Activated CD4-positive, alpha-beta T cell treated with anti-CD3 and anti-CD28 coated beads for 24 hours (primary cell): ENCODE measurements at regions not wholly inside any gene's neighbourhood (a gene's known extent, or its start where the extent isn't known, plus 50 kb on each side); places are given as distances from the start of the nearest gene placed in this dataset.
"Not testable (repeated sequence)": the region's sequence is repeated elsewhere in the genome, so short reads cannot be mapped to it uniquely, and the experiment has no call there.

Experiments used
- DNase-seq, 2 donors: peaks; one replicate each; pipeline ENCODE4 v3.0.0-alpha.2; 2020; ENCODE audit warnings: low read depth in 2 of 2

DNA sequence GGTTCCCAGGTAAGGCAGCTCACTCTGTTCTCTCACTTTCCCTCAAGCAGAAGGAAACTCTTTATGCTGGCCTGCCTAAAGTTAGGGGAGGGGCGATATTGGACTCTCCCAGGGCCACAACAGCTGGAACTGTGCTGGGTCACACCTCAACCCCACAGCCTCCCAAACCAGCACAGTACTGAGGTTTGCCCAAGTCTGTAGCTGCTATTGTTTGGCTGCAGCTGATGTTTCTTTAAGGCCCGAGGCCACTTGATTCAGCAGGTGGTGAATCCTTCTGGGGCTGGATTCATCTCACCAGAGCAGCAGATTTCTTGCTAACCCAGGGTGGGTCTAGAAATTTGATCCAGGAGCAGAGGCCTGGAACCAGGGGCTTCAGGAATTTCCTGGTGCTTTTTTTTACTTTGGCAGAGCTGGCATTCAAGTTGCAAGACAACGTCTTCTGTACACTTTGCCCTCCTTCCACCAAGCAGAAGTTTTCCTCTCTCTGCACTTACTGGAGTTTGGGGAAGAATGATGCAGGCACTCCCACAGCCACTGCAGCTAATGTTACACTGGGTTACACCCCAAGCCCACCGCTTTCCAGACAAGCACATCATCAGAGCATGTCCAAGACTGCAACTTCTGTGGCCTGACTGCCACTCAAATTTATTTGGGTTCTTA, 544.7 kb upstream of the NDST4 start:
- no peak for DNase-seq

DNA sequence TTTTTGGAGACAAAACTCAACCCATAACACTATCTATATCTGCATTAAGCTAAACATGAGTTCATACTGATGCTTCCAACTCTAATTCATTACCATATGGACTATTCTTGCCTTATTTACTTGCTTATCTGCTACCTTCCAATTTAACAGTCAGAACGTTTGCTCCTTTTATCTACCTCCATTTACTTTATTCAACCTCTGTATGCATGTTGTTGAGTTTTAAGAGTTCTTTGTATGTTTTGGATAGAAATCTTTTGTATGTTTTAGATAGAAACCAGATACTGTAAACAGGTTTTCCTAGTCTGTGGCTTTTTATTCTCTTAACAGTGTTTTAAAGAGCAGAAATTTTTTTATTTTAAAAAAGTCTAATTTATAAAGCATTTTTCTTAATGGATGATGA, 542.2 kb upstream of the NDST4 start:
- no peak for DNase-seq

DNA sequence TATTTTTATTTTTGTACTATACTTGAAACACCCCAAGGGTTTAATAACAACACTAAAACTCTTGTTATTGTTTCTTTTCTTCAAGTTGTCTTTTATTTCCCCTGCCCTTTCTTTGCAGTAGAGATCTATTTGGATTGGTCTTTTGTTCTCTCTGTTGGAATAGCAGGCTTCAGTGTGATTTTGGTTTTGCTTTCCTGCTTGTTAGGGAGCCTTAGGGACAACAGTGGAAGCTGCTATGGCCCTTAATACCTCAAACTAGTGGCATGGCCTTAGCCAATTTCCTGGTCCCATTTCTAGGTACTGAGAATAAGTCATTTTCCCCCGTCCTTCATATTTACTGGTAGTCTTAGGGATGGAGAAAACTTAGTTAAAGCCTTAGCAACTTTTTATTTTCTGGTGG, 535.4 kb upstream of the NDST4 start:
- no peak for DNase-seq

DNA sequence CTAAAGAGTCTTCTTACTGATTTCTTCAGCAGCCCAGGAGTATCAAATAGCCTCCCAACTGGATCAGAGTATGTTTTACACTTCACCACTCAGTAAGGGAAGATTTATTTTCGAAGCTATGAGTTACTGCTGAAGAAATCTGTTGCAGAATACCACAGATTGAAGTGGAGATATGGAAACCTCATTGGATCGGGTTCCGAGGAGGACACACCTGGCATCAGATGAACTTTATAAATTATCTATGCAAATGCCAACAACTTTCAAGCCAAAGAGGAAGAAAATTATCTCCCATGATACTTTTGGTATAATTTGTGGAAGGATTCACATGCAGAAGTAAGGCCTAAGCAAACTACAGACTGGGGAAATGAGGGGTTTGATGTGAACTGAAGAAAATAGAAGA, 515.9 kb upstream of the NDST4 start:
- DNase-seq = no peak

GRCh38 chr4:115609631-115610030, 496.2 kb upstream of the NDST4 start:
- DNase-seq = no peak

DNA sequence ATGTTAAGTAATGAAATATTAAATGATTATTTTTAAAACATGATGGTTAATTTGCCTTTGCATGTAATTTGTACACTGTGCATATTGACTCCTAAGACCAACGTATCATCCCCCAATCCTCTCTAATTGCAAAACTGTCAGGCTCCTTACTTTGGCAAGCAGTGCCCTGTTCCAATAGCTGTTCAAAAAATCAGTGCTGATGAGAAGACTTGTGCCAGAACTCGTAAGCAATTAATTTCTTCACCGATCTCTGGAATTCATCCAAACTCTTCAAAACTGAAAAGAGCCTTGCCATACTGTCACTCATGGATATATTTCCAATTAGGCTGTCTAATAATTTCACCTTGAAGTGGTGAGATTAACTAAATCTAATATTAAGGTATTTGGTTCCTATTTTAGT, 493.9 kb upstream of the NDST4 start:
- DNase-seq = no peak

DNA sequence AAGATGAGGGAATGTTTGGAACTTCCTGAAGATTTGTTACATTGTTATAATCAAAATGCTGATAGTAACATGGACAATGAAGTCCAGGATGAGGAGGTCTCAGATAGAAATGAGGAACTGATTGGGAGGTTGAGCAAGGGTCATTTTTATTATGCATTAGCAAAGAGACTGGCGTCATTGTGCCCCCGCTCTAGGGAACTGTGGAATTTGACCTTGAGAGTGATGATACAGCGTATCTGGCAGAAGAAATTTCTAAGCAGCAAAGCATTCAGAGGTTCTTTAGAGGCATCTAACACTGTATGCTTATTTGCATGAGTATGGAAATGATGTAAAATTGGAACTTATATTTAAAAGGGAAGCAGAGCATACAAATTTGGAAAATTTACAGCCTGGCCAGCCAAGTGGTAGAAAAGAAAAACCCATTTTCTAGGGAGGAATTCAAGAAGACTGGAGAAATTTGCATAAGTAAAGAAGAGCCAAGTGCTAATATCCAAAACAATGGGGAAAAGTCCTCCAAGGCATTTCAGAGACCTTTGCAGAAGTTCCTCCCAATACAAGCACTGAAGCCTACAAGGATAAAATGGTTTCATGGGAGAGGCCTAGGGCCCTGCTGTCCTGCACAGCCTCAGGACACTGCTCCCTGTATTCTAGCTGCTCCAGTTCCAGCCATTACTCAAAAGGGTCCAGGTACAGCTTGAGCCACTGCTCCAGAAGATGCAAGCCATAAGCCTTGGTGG, 483.0 kb upstream of the NDST4 start:
- no peak for DNase-seq

DNA sequence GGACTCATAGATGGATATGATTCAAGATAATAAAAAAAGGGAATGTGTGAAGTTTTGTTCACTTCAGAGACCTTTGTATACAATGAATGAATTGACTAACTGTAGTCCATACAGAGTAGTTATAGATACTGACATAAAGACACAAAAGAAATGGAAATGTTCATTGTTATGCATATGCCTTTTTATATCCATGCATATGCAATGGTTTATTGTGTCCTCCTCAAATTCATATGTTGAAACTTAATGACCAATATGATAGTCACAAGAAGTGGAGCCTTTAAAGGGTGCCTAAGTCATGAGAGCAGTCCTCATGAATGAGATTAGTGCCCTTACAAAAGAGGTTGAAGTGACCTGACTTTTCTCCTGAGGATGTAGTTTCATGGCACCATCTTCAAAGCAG, 467.5 kb upstream of the NDST4 start:
- DNase-seq = no peak

DNA sequence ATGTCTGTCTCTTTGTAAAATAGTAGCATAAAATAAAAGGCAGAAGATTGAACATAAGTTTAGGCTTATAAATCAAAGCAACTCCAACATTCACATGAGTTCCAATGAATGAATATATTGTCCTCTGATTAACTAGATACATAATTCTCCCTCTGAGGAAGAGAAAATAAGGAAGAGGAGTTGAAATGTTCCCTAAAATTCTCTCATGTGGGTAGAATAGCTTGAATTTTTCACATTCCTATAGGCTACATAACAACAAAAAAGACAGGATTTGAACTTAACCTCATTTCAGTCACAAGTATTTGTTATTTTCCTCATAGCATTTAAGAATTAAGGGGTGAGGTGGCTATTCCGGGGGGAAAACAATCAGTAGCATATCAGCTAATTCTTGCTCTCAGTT, 462.4 kb upstream of the NDST4 start:
- no peak for DNase-seq

- no peak for DNase-seq
Observed at GRCh38 chr4:115562506-115562905, 449.1 kb upstream of the NDST4 start.

DNA sequence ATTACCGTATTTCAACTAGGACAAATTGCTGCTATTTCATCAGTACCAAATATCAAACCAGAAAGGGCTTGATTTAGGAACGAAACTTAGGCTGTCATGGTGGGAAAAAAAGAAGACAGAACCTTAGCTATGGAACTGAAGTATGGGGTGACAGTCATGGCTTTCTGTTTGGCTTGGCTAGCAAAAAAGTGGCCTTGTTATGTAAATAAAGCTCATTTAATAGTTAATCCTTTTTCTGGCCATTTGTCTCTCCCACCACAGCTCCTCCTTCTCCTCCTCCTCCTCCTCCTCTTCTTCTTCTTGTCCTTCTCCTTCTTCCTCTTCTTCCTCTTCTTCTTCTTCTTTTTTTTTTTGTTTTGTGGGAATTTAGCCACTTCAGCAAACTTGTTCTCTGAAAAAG, 434.7 kb upstream of the NDST4 start:
- DNase-seq = no peak

GRCh38 chr4:115537387-115537786, 424.0 kb upstream of the NDST4 start:
- DNase-seq = no peak

GRCh38 chr4:115529126-115529525, 415.7 kb upstream of the NDST4 start:
- no peak for DNase-seq

- not testable (repeated sequence) for DNase-seq
Observed at GRCh38 chr4:115519476-115519875, 406.1 kb upstream of the NDST4 start.

- no peak for DNase-seq
Observed at GRCh38 chr4:115515772-115516171, 402.4 kb upstream of the NDST4 start.

GRCh38 chr4:115515366-115515765, 401.9 kb upstream of the NDST4 start:
- no peak for DNase-seq

GRCh38 chr4:115514675-115515074, 401.3 kb upstream of the NDST4 start:
- DNase-seq = no peak

- DNase-seq = no peak
Observed at GRCh38 chr4:115505326-115505725, 391.9 kb upstream of the NDST4 start.

DNA sequence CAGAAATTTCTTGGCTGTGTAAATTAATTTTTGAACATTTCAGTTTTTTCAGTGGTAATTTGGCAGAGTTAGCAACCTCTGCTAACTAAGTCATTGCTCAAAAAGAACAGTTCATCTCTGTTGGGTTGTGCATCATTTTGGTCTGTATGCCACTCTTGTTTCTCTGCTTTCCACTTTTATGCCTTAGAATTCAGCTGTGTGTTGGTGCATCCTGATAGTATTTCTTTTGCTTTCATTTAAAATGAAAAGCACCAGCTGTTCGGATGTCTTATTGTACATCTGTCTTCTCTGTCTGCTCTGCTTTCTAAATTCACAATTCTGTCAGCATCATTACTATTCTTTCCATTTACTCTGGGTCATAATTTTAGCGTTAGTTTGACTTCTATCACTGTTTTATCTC, 388.2 kb upstream of the NDST4 start:
- DNase-seq = no peak

DNA sequence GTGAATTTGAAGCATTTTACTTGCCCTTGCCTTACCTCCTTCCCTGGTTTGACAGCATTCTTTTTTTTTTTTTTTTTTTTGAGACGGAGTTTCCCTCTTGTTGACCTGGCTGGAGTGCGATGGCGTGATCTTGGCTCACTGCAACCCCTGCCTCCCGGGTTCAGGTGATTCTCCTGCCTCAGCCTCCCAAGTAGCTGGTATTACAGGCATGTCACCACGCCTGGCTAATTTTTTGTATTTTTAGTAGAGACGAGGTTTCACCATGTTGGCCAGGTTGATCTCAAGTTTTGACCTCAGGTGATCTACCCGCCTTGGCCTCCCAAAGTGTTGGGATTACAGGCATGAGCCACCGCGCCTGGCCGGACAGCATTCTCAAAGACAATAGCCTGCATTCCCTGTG, 380.4 kb upstream of the NDST4 start:
- not testable (repeated sequence) for DNase-seq

DNA sequence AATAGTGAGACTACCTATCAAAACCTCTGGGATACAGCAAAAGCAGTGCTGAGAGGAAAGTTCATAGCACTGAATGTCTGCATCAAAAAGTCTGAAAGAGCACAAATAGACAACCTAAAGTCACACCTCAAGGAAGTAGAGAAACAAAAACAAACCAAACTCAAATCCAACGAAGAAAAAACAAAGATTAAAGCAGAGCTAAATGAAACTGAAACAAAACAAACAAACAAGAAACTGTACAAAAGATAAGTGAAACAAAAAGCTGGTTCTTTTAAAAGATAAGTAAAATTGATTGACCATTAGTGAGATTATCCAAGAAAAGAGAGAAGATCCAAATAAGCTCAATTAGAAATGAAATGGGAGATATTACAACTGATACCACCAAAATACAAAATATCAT, 378.3 kb upstream of the NDST4 start:
- DNase-seq = no peak

GRCh38 chr4:115489279-115489678, 375.9 kb upstream of the NDST4 start:
- no peak for DNase-seq

GRCh38 chr4:115485402-115485801, 372.0 kb upstream of the NDST4 start:
- DNase-seq = no peak

- no peak for DNase-seq
Observed at GRCh38 chr4:115484479-115484878, 371.1 kb upstream of the NDST4 start.
